OCI-LY1 (cell line): ENCODE measurements at regions not wholly inside any gene's neighbourhood (a gene's known extent, or its start where the extent isn't known, plus 50 kb on each side); places are given as distances from the start of the nearest gene placed in this dataset.

Source experiments
- CTCF ChIP-seq: fragments of 200-600 bp; sonication (generic), shearing (Covaris generic); IDR thresholded peaks from 2 replicates; pipeline ENCODE4 v1.5.1; 2017; ENCODE audit warnings: mild to moderate bottlenecking, antibody characterized with exemption, low read length, moderate library complexity, mixed read lengths
- EZH2 ChIP-seq: fragments of 200-600 bp; sonication (generic), shearing (Covaris generic); IDR thresholded peaks from 2 replicates; pipeline ENCODE4 v1.8.0; 2017; ENCODE audit warnings: borderline replicate concordance, mixed run types, mild to moderate bottlenecking, antibody characterized with exemption, low read length, moderate library complexity, mixed read lengths

GRCh38 chr16:62194828-62195227, 158.6 kb upstream of the CDH8 start:
- TF ChIP-seq CTCF (peak; percentile 18; the same call in 1 of the 2 replicates), EZH2 (no peak)
